GM11168 (cell line): ENCODE measurements at regions not wholly inside any gene's neighbourhood (a gene's known extent, or its start where the extent isn't known, plus 50 kb on each side); places are given as distances from the start of the nearest gene placed in this dataset.

Experiments
- in situ Hi-C: fragments of 300-500 bp; cut with MboI; formaldehyde crosslinking; loops from one replicate; pipeline ENCODE4 v1.12.0; 2022; ENCODE audit warnings: low sequenced_read_pairs; ENCODE audit not compliant: unreplicated experiment

DNA sequence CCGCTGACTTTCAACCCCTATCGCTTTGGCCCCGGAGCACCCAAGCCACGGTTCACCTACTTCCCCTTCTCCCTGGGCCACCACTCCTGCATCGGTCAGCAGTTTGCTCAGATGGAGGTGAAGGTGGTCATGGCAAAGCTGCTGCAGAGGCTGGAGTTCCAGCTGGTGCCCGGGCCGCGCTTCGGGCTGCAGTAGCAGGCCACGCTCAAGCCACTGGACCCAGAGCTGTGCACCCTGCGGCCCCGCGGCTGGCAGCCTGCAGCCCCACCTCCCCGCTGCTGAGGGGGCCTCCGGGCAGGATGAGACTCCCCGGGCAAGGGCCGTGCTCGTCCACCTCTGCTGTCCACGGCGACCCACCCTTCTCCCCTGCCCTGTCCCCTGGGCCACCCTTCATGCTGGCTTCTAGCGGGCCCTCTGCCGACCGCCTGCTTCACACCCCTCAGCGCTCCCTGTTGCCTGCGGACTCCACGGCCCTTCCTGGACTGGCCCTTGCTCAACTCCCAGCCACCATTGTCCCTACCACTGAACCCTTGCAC is 92.2 kb upstream of the TRABD2B start:
- in situ Hi-C loops = no loop called here

DNA sequence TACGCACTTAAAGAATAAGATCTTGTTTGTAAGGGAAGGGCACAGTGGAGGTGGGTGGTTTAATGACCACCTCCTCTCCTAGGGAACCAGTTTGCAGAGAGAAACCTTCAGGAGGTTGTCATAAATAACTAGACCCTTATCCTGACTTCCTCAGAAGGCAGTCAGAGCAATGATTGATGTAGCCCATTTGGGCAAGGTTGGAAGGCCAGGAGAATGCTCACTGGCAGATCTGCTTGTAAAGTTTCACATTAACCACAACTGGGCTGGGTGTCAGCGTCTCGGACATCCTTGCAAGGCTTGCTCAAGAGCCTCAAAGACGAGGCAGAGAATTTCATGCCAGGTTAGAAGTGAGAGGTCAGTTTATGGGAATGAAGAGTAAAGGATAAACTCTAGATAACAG is 87.6 kb upstream of the TRABD2B start:
- in situ Hi-C loops = no loop called here

DNA sequence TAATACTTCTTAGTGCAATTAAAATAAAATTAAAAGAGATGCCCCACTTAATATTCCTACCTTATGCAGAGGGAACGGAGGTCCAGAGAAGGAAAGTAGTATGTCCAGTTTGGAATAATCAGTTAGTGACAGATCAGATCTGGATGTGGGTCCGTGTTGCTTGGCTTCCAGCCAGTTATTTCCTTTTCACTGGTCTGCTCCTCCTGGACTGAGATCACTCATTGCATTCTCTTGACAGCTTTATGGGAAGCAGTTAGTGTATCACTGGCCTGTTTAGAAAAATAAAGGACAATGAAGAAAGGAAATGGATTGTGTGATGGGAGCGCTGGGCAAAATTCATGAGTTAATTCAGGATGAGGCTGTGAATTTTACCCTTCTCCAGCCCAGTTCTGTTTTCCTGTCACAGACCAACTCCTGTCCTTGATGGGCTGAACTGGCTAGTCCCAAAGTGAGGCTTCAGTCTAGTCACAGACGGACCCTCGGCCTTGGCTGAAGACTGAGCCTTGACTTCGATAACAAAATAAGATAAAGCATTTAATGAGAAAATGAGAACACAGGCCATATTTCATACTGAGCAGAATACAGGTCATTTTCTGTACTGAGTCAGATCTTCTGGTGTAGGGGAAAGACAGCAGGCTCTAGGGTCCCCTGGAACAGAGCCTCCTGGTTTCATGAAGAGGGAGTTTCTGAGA is 85.2 kb upstream of the TRABD2B start:
- in situ Hi-C loops = no loop called here

DNA sequence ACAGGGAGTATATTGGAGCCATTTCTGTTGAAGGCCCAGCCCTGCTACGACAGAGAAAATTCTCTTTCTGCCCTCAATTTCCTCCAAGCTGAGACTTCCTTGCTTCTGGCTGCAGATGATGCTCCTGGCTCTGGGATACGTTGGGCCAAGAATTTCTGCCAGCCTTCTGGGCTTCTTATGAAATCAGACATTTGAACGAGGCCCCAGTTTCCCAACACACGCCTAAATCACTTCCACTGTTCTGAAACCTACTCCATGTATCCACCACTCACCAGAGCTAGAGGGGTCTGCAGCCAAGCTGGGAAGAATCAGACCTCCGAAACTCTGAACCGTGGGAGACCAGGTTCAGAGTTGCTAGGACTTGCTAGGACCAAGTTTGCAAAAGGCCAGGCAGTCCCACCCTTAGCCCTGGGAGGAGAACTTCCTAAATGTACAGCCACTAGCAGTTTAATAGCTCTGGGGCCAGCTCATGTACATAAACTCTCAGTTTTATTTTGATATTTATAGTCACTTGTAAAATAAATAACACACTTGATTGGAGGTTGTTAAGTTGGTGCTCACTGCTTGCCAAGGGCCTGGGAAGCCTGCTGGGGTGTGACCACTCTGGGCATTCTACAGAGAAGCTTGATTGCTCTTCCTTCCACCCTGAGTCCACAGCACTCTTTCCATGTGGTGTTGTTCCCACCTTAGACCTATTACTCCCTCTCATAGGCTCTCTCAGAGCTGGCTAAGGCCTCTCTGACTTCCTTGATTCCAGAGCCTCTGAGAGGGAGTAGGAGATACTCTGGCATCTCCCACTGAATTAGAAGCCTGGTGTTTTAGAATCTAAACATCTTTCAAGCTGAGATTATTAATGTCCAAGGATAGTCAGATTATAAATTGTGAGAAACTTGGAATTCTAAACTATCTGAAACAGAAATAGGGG is 83.4 kb upstream of the TRABD2B start:
- in situ Hi-C loops = no loop called here

DNA sequence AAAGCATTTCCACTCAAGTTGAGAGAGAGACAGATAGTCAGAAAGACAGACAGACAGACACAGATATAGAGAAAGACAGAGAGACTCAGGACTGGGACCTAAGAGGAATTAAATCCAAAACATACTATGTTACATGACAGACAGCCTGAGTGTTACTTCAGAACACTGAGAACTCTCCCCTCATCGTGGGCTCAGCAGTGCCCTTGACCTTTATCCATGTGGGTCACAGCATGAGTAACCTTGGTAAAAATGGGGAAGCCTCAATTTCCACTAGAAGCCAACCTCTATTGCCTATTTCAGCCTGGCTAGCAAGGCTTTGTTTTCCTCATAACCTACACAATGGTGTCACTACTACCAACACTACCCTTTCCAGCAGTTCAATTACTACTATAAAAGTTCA is 81.9 kb upstream of the TRABD2B start:
- in situ Hi-C loops = no loop called here

DNA sequence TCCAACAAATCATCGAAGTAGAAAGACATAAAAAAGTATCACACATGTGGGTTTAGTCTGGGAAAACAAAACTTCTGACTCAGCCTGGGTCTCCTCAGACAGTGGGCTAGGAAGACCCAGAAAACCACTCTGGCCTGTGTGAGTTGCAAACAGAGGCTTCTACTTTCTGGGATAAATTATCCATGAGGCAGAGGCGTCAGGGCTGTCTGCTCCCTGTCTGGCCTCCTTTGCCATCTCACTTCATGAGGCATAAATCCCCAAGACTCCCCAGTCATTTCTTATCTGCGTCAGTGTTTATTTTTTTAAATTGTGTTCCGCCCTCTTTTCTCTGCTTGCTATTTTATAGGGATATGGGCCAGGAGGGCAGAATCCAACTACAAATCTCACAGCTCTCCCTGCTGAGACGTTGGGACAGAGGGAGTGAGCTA is 80.6 kb upstream of the TRABD2B start:
- in situ Hi-C loops = no loop called here

DNA sequence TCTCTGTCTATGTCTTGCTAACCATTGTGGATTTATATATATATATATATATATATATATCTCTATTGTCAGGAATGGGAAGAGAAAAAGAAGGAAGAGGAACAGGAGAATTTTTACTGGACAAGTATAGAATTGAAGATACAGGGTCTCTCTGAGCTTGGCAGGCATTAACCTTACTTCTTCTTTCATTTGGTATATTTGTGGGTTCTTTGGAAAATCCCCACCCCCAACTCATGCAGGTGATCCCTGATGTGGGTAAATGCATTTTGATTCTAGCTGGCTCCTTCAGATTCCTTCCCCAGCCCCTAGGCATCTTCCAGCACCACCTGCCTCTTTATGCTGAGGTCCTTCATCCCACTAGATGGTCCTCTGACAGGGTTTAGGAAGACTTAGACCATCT is 78.8 kb upstream of the TRABD2B start:
- in situ Hi-C loops = no loop called here

DNA sequence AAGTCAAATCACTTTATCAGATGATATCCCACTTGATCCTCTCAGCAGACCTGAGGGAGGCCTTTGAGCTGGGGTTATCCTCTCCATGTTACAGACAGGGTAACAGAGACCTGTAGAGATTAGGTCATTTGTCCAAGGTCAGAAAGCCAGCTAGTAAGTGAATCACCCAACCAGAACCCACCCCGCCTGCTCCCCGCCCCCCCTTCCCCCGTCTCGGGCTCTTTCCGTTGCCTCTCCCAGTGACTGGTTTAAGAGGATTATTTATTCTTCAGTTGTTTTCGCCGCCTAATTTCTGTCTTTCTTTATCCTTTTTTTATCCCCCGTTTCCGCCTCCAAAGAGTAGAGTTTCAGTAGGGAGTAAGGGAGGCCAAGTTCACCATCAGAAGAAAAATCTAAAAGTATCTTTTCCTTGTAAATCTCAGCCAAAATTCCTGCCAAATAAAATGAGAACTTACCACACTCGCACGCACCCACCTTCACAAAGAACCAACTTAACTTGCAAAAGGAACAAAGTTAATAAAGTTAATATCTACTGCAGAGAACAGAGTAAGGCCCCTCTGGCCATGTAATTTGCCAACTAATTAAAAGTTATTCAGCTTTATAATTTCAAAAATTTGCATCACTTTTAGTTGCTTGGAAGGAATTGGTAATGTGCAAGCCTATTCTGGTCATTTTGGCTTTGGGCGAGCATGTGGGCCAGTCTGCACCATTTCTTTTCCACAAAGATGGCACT is 76.8 kb upstream of the TRABD2B start:
- in situ Hi-C loops = no loop called here

DNA sequence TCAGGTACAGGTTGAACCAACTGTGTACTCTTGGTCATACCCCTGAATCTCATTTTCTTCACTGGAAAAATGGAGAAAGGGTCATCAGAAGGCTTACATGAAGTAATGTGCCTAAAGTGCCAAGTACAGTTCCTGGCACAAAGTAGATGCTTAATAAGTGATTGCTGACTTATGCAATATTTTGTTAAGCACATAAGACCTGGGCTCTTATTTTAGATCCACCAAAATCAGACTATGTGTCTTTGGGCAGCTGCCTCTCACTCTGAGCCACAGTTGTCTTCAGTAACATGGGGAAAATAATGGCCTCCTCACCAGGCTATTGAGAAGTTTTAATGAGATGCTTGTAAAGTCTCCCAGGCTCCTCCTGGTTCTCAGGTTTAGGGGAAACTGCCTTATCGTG is 74.3 kb upstream of the TRABD2B start:
- in situ Hi-C loops = no loop called here

DNA sequence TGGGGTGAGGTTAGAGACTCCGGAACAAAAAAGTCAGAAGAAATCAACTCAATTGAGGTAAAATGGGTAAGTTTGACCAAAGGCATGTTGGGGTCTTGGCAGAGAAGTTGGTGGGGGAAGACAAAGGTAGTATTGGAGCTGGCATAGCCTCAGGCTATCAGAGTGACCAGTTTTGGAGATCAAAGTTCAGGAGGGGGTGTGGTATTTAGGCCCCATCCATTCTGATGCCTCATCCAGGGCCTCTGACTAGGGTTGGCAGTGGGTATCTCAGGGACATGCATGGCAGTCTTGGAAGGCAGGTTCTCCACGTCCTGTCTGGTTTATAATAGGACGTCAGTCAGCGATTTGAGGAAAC is 73.2 kb upstream of the TRABD2B start:
- in situ Hi-C loops = no loop called here

DNA sequence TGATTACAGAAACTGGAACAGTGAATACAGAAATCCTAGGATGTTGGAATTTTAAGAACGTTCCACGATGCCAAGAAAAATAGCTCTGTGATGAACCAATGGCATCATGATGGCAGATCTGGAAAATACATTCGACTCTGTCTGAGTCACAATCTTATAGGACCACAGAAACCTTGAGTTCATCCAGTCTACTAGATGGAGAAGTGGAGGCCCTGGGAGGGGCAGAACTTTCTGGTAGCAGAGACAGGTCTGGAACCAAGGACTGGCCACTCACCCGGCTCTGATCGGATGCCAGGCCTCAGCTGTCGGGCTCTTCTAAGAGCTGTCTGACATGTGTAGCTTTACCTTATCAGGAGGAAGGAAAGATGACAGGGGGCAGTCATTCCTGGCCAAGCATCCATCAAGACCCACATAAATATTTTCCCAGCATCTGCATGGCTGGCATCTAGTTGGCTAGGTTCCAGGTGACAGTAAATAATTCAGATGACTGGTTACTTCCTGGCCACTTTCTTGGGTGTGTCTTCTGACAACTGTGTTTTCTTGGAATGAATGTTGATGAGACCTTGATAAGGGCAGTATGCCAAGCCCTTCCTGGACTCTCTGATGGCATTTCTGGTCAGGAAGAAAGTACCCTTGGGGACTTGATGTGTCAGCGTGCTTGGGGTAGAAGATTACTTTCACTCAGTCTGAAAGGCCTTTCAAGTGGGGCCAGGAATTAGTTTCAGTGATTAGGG is 72.6 kb upstream of the TRABD2B start:
- in situ Hi-C loops = loop anchor here (10.0 kb wide), 1 partner anchor 75 kb away; the partner anchor contains the start of gene TRABD2B

DNA sequence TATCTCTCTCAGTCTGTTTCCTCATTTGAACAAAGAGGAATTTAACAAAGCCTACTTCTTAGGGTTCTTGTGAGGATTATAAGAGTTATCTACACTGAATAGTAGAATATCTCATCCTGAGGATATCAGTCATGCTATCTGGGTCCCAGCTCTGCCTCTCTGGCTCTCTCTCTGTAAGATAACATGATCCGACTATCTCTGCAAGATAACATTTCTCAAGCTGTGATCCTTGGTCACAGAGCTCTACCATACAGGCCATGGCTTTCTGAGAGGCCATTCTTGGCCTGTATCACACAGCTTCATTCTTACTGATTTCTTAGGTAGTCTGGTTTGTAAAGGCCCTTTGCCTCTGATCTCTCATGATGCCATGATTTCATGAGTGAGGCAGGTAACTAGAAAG is 71.0 kb upstream of the TRABD2B start:
- in situ Hi-C loops = loop anchor here (10.0 kb wide), 1 partner anchor 73 kb away; the partner anchor contains the start of gene TRABD2B

DNA sequence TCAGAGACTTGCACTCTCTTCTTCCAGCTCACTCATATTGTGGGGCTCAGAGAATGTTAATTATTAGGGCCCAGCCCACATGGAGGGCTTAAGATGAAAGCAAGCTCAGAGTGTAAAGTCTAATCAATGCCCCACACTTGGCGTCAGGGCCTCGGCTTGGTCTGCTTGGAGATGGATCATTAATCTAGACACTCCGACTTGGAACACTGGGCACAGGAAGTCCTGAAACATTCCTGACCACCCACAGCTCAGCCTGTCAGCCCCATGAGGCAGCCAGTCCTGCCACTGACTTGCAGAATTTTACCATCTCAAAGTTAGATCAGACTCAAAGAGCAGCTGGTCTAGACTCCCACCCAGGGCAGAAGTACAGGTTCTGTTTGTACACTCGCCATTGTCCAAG is 69.8 kb upstream of the TRABD2B start:
- in situ Hi-C loops = loop anchor here (10.0 kb wide), 1 partner anchor 72 kb away; the partner anchor contains the start of gene TRABD2B

DNA sequence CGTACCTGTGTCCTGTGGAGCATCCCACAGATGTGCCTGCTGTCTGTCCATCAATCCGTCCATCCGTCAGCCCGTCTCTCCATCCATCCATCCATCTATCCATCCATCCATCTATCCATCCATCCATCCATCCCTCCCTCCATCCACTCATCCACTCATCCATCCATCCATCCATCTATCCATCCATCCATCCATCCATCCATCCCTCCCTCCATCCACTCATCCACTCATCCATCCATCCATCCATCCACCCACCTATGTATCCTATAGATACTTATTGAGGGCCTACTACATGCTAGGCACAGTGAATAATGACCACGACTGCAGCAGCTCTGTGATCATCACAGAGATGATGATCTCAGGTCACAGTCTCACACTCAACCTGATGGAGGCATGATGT is 67.5 kb upstream of the TRABD2B start:
- in situ Hi-C loops = loop anchor here (10.0 kb wide), 1 partner anchor 70 kb away; the partner anchor contains the start of gene TRABD2B

DNA sequence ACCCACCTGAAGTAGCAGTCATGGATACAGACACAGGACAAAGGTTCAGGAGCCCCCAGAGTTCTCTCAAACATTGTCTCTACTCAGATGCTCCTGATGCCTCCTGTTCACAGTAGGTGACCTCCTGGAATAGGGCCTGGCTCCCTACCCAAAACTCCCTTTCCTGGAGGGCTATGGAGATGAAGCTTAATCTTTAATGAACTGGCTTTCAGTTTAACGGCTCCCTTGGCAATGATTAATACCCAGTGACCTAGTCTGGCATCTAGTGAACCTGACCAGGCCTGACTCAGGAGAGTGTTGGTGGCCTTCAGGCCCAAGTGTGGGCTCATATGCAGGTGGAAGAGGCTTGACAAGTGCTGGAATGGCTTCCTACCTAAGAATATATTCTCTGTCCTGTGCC is 65.2 kb upstream of the TRABD2B start:
- in situ Hi-C loops = loop anchor here (10.0 kb wide), 1 partner anchor 68 kb away; the partner anchor contains the start of gene TRABD2B

DNA sequence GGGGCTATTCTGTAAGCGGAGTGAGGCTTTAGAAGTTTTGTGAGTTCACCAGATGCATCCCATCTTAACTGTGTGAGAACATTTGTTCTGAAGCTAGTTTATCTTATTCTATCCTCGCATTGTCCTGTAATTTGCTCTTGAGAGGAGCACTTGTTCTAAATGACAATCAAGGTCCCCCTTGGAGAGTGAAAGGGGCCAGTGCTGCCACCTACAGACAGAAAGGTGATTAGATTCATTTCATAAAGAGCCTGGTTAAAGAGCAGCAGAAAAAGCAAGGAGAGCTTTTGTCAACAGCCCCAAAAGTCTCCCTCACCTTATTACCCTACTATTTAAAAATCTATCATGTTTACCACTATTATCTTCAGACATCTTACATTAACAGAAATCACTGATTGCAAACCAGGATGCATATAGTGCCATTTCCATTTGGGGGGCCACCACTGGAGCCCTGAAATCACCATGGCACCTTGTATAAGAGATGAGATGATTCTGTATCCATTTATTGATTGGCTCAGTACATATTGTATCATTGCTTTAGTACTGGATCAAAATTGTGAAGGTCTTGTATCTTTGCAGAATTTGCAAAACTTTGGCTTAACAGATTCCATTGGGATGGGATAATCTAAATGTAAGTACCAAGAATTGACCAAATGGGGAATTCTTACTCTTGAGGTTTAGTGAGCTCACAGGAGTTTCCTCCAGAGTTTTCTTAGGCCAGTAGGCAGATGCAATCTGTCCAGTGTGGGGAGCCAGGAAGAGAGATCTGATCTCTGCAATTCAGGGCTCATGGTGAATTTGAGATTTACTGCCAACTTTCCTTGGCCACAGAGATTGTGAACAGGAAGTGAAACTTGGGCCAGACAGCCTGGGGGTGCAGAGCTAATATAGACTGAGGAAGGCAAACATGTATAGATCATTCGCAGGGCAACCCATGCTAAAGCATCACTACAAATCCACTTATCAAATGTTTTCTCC is 64.3 kb upstream of the TRABD2B start:
- in situ Hi-C loops = loop anchor here (10.0 kb wide), 1 partner anchor 67 kb away; the partner anchor contains the start of gene TRABD2B

DNA sequence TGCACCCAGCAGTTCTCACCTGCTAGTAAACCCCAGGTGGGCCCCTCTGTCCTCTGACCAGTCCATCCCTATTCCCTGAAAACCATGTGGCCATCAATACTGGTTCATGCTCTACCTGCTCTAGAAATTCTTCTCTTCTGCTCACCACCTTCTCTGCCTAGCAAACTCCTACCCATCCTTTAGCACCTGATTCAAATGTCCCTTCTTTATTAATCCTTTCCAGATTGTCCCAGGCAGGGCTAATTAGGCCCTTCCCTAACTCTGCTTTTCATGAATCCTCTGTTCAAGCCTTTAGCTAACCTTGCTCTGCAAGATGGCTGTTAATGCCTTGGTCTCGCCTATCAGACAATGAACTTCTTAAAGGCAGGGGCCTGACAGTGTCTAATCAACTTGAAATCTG is 62.1 kb upstream of the TRABD2B start:
- in situ Hi-C loops = no loop called here
